Bronchial epithelial cell (primary cell): ENCODE measurements at regions not wholly inside any gene's neighbourhood (a gene's known extent, or its start where the extent isn't known, plus 50 kb on each side); places are given as distances from the start of the nearest gene placed in this dataset.
A peak's percentile ranks its signal among the peaks of the same experiment; 100 is the strongest.

Experiments used
- DNase-seq: peaks from one replicate; pipeline ENCODE4 v3.0.0-alpha.2; 2010; ENCODE audit warnings: low read depth
- FAIRE-seq: peaks from 2 replicates; lab custom pipeline; 2011; peaks lifted over from hg19 to GRCh38; lab: Jason Lieb, UNC
- H3K27me3 ChIP-seq: 2 replicates; pipeline ENCODE4 v1.5.1; 2011; ENCODE audit warnings: low read length; ENCODE audit not compliant: control insufficient read depth, insufficient read depth
- H3K36me3 ChIP-seq: 2 replicates; pipeline ENCODE4 v1.5.1; 2011; ENCODE audit warnings: low read length; ENCODE audit not compliant: control insufficient read depth, insufficient read depth
- H3K4me3 ChIP-seq: 2 replicates; pipeline ENCODE4 v1.5.1; 2011; ENCODE audit warnings: mild to moderate bottlenecking, low read depth, low read length, control low read depth
- CTCF ChIP-seq: IDR thresholded peaks from 2 replicates; pipeline ENCODE4 v1.5.1; 2011; ENCODE audit warnings: mild to moderate bottlenecking, moderate library complexity, low read length, control low read depth, inconsistent platforms; ENCODE audit not compliant: insufficient read depth, severe bottlenecking

- DNase-seq = no peak
- no peak for TF ChIP-seq CTCF
- no peak for FAIRE-seq
- Histone ChIP-seq H3K4me3 (no peak overlapping the region), H3K36me3 (no peaks in the 10 kb centered on the region), H3K27me3 (no peaks in the 10 kb centered on the region)
These were observed 419.6 kb upstream of the RASGEF1B start for GRCh38 chr4:81891005-81891996.

GRCh38 chr4:81884986-81885385 lies 413.3 kb upstream of the RASGEF1B start:
- DNase-seq = no peak
- H3K4me3 ChIP-seq = no peak overlapping the region
- H3K36me3 ChIP-seq = no peaks in the 10 kb centered on the region
- peak; percentile 79 for FAIRE-seq
- H3K27me3 ChIP-seq = no peaks in the 10 kb centered on the region
- no peak for TF ChIP-seq CTCF

- Histone ChIP-seq H3K36me3 (no peaks in the 10 kb centered on the region), H3K27me3 (no peaks in the 10 kb centered on the region), H3K4me3 (no peak overlapping the region)
- no peak for DNase-seq
- TF ChIP-seq CTCF = no peak
- no peak for FAIRE-seq
These were observed 412.1 kb upstream of the RASGEF1B start for GRCh38 chr4:81883530-81884450.

- no peak for FAIRE-seq
These were observed 411.3 kb upstream of the RASGEF1B start for GRCh38 chr4:81883004-81883403.

More at GRCh38 chr4:81883004-81883403, 411.3 kb upstream of the RASGEF1B start:
- no peaks in the 10 kb centered on the region for H3K36me3 ChIP-seq
- DNase-seq = no peak
- H3K27me3 ChIP-seq = no peaks in the 10 kb centered on the region
- TF ChIP-seq CTCF = no peak
- H3K4me3 ChIP-seq = no peak overlapping the region
